ENCODE measurements at regions not wholly inside any gene's neighbourhood (a gene's known extent, or its start where the extent isn't known, plus 50 kb on each side); places are given as distances from the start of the nearest gene placed in this dataset.

DNA sequence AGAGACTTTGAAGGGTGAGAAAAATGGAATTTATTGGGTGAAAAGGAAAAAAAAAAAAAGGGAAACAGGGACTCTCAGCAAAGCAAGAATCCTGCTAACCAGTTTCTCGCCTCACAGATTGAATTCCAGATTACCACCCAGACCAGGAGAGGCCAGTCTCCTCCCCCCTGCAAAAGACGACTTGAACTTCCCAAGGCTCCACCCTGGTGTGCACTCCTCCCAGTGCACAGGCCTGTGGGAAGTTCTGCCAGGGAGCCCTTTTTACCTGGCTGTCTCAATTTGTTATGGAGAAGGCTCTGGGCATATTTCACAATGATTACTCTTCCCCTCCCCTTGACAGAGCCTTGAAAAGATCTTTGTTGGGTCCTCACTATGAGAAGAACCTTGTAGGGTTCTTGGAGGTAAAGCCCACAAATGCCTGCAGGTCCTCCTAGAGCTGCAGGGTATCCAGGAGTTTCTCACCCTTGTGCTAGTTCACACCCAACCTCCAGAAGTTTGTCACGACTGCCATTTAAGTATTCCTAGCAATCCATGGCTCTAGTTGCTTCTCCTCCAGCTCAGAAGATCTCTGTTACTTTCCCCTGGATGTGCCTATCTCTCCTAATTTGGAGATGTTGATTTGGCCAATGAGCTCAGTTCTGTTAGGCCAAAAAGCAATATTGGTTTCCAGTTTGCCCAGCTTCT, 229.8 kb upstream of the TMTC4 start:
- no peaks in the 10 kb centered on the region for H3K27me3 ChIP-seq (ENCODE audit: control insufficient read depth in 1 of 2, insufficient read depth in 2 of 2, low read length in 2 of 2)
- ChIA-PET POLR2A (no interaction called here), CTCF (ENCODE audit: low intra/inter-chr PET ratio, low total read pairs) (no interaction called here)
- no TSS peak for BruUV-seq (replicated peaks)
- no peaks in the 10 kb centered on the region for H3K4me1 ChIP-seq (ENCODE audit: insufficient read depth, low read length)
- no peaks in the 10 kb centered on the region for H3K9me3 ChIP-seq (ENCODE audit: low read length)
- H3K36me3 ChIP-seq (replicated peaks in 1 of 2; ENCODE audit: control insufficient read depth in 1 of 2, insufficient read depth in 2 of 2, low read length in 2 of 2): no peaks in the 10 kb centered on the region
- intact Hi-C loops (cut with micrococcal nuclease; ENCODE audit: unreplicated experiment) (no loop called here), in situ Hi-C loops (cut with HindIII; ENCODE audit: extremely low pct_ligation_motif_present, low pct_unique_long_range_greater_than_20kb) (no loop called here)
- no peak overlapping the region for H3K9ac ChIP-seq (ENCODE audit: insufficient read depth, low read depth, low read length)
- DNase-seq (ENCODE audit: low spot score): no peak
- H3K79me2 ChIP-seq (ENCODE audit: insufficient read depth, low read length): no peaks in the 10 kb centered on the region
- TF ChIP-seq, protein P1, sequence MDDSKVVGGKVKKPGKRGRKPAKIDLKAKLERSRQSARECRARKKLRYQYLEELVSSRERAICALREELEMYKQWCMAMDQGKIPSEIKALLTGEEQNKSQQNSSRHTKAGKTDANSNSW (CRISPR knock-in tag; IDR thresholded peaks at IDR 0.05; ENCODE audit: borderline replicate concordance): no peak
- TF ChIP-seq ZNF614 (CRISPR knock-in tag; IDR thresholded peaks at IDR 0.05; ENCODE audit: borderline replicate concordance) (no peak), ZNF335 (CRISPR knock-in tag; IDR thresholded peaks at IDR 0.05) (no peak), ZNF124 (CRISPR knock-in tag; IDR thresholded peaks at IDR 0.05) (no peak)
- TF ChIP-seq, protein P2, sequence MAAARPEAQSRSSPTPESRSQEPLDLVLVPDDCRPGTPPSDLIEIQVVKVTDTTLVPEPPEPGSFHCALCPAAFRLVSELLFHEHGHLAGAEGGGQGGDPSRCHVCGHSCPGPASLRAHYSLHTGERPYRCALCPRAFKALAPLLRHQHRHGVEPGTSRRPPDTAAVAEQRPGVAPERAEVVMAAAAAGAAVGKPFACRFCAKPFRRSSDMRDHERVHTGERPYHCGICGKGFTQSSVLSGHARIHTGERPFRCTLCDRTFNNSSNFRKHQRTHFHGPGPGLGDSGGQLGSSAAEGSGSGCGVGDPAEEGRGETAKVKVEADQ (CRISPR knock-in tag; IDR thresholded peaks at IDR 0.05; ENCODE audit: borderline replicate concordance): no peak
- TF ChIP-seq, protein P3, sequence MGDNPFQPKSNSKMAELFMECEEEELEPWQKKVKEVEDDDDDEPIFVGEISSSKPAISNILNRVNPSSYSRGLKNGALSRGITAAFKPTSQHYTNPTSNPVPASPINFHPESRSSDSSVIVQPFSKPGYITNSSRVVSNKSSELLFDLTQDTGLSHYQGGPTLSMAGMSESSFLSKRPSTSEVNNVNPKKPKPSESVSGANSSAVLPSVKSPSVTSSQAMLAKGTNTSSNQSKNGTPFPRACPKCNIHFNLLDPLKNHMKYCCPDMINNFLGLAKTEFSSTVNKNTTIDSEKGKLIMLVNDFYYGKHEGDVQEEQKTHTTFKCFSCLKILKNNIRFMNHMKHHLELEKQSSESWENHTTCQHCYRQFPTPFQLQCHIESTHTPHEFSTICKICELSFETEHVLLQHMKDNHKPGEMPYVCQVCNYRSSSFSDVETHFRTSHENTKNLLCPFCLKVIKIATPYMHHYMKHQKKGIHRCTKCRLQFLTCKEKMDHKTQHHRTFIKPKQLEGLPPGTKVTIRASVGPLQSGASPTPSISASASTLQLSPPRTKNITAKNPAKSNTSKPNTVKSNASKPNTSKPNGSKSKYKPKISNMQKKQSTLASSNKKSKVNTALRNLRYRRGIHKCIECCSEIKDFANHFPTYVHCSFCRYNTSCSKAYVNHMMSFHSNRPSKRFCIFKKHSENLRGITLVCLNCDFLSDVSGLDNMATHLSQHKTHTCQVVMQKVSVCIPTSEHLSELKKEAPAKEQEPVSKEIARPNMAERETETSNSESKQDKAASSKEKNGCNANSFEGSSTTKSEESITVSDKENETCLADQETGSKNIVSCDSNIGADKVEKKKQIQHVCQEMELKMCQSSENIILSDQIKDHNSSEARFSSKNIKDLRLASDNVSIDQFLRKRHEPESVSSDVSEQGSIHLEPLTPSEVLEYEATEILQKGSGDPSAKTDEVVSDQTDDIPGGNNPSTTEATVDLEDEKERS (CRISPR knock-in tag; IDR thresholded peaks at IDR 0.05): no peak
- H3K4me3 ChIP-seq (replicated peaks in 1 of 3; ENCODE audit: insufficient read depth in 1 of 3, low read depth in 2 of 3, low read length in 3 of 3): no peak overlapping the region
- ATAC-seq: no peak
- H4K20me1 ChIP-seq (ENCODE audit: insufficient read depth, low read length): no peaks in the 10 kb centered on the region
- 5% methylated on average over 3 of the region's 3 CpGs for WGBS (ENCODE audit: low lambda C conversion rate)
- no peak for FAIRE-seq
- no peak overlapping the region for H3K4me2 ChIP-seq (ENCODE audit: low read depth, low read length)
- H3K27ac ChIP-seq (ENCODE audit: extremely low read length, insufficient read depth, low read length): no peak overlapping the region
- no peak overlapping the region for H2AFZ ChIP-seq (ENCODE audit: low read length)
